Endodermal cell (in vitro differentiated cells): ENCODE measurements at regions not wholly inside any gene's neighbourhood (a gene's known extent, or its start where the extent isn't known, plus 50 kb on each side); places are given as distances from the start of the nearest gene placed in this dataset.

Source experiments
- DNase-seq: peaks from one replicate; pipeline ENCODE4 v3.0.0-alpha.2; 2017
- H3K27ac ChIP-seq: 2 replicates; pipeline ENCODE4 v1.5.1; 2013; ENCODE audit warnings: mild to moderate bottlenecking, low read depth, low read length, moderate library complexity
- H3K27me3 ChIP-seq: 2 replicates; pipeline ENCODE4 v1.6.1; 2013; ENCODE audit warnings: mild to moderate bottlenecking, low read length, moderate library complexity; ENCODE audit not compliant: insufficient read depth, control insufficient read depth, poor library complexity, severe bottlenecking
- H3K36me3 ChIP-seq: 2 replicates; pipeline ENCODE4 v1.7.0; 2013; ENCODE audit warnings: mild to moderate bottlenecking, low read length, moderate library complexity; ENCODE audit not compliant: control insufficient read depth, insufficient read depth
- H3K4me1 ChIP-seq: one replicate; pipeline ENCODE4 v1.7.0; 2013; ENCODE audit warnings: low read length; ENCODE audit not compliant: control insufficient read depth, insufficient read depth
- H3K4me3 ChIP-seq: 2 replicates; pipeline ENCODE4 v1.5.1; 2013; ENCODE audit warnings: mild to moderate bottlenecking, low read length, moderate library complexity
- H3K9ac ChIP-seq: 2 replicates; pipeline ENCODE4 v1.6.1; 2013; ENCODE audit warnings: mild to moderate bottlenecking, low read length, moderate library complexity; ENCODE audit not compliant: poor library complexity, severe bottlenecking; ENCODE audit errors: extremely low read depth
- H3K9me3 ChIP-seq: 2 replicates; pipeline ENCODE4 v1.6.1; 2013; ENCODE audit warnings: mild to moderate bottlenecking, low read length, moderate library complexity; ENCODE audit not compliant: control insufficient read depth
- H3K27ac Mint-ChIP-seq: 2 replicates; pipeline ENCODE4 v1.8.0; 2020; ENCODE audit warnings: mixed read lengths
- H3K27me3 Mint-ChIP-seq: 2 replicates; pipeline ENCODE4 v1.8.0; 2021; ENCODE audit warnings: mild to moderate bottlenecking, mixed read lengths; ENCODE audit not compliant: insufficient read depth
- H3K36me3 Mint-ChIP-seq: 2 replicates; pipeline ENCODE4 v1.8.0; 2020; ENCODE audit warnings: low read depth, mixed read lengths
- H3K4me1 Mint-ChIP-seq: 2 replicates; pipeline ENCODE4 v1.8.0; 2020; ENCODE audit warnings: mixed read lengths
- H3K4me3 Mint-ChIP-seq: 2 replicates; pipeline ENCODE4 v1.8.0; 2020; ENCODE audit warnings: mild to moderate bottlenecking, moderate library complexity, mixed read lengths
- H3K9me3 Mint-ChIP-seq: 2 replicates; pipeline ENCODE4 v1.8.0; 2020; ENCODE audit warnings: mild to moderate bottlenecking, mixed read lengths
- WGBS, 2 experiments: methylation state at CpG; one replicate each; pipeline versions ENCODE4 v1.1.5 to v1.1.7; 2013; ENCODE audit warnings: missing lambda C conversion rate in 2 of 2, mixed read lengths in 1 of 2; ENCODE audit not compliant: insufficient coverage in 1 of 2, insufficient read length in 1 of 2; 5-methylcytosine and 5-hydroxymethylcytosine counted together
- TF ChIP-seq, protein P1 (sequence below): fragments of 200-600 bp; sonication (generic); conservative IDR thresholded peaks from 2 replicates; pipeline ENCODE4 v1.5.0; 2021; ENCODE audit warnings: antibody characterized with exemption, mild to moderate bottlenecking

DNA sequence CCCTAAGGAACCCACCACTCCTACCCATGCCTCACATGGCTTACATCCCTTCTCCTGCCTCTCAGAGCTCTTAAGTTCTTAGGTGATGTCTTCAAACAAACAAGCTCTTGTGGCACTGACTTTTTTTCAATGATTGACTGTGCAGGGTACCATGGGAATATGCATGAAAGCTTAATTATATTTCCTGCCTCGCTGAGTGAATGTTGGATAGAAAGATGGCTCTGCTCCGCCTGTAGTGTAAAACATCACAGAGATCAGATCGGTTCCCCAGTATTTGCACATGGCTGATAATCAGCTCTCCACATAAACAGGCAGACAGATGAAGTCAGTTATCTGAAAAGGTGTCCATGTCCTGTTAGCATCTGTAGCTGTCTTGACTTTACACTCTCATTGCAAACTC is 820.8 kb downstream of the TDRD15 start:
- no peaks in the 10 kb centered on the region for H3K9me3 Mint-ChIP-seq
- 91 to 96% methylated on average over 3 of the region's 3 CpGs for WGBS, 2 experiments
- DNase-seq: no peak
- Histone ChIP-seq H3K4me1 (no peaks in the 10 kb centered on the region), H3K4me3 (no peak overlapping the region), H3K36me3 (no peaks in the 10 kb centered on the region), H3K27ac (no peak overlapping the region), H3K27me3 (no peaks in the 10 kb centered on the region), H3K9me3 (no peaks in the 10 kb centered on the region), H3K9ac (no peak overlapping the region)
- no peak overlapping the region for H3K4me3 Mint-ChIP-seq
- no peaks in the 10 kb centered on the region for H3K27me3 Mint-ChIP-seq
- H3K36me3 Mint-ChIP-seq: no peaks in the 10 kb centered on the region
- TF ChIP-seq, protein P1, sequence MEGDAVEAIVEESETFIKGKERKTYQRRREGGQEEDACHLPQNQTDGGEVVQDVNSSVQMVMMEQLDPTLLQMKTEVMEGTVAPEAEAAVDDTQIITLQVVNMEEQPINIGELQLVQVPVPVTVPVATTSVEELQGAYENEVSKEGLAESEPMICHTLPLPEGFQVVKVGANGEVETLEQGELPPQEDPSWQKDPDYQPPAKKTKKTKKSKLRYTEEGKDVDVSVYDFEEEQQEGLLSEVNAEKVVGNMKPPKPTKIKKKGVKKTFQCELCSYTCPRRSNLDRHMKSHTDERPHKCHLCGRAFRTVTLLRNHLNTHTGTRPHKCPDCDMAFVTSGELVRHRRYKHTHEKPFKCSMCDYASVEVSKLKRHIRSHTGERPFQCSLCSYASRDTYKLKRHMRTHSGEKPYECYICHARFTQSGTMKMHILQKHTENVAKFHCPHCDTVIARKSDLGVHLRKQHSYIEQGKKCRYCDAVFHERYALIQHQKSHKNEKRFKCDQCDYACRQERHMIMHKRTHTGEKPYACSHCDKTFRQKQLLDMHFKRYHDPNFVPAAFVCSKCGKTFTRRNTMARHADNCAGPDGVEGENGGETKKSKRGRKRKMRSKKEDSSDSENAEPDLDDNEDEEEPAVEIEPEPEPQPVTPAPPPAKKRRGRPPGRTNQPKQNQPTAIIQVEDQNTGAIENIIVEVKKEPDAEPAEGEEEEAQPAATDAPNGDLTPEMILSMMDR: no peak
- no peak overlapping the region for H3K27ac Mint-ChIP-seq
- peaks cover 3% of the 10 kb centered on the region for H3K4me1 Mint-ChIP-seq

DNA sequence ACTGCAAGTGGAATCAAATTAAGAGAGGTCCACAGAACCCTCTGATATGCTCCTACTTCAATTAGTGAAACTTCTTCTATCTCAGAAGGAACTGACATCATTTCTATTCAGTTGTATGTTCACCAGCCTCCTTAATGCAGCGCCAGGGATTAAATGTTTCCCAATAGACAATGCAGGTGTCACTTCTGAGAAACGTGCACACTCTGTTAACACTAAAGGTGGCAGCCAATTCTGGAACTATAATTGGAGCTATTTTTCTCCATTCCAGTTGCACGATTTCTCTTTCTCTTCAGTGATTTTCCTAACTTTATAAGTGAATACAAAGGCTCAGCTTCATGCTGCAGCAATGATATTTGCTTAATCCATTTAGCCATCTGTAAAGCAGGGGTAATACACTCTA is 821.9 kb downstream of the TDRD15 start:
- Mint-ChIP-seq H3K9me3 (no peaks in the 10 kb centered on the region), H3K36me3 (no peaks in the 10 kb centered on the region), H3K4me3 (no peak overlapping the region), H3K27ac (no peak overlapping the region), H3K4me1 (peaks cover 3% of the 10 kb centered on the region), H3K27me3 (no peaks in the 10 kb centered on the region)
- Histone ChIP-seq H3K9ac (no peak overlapping the region), H3K4me1 (no peaks in the 10 kb centered on the region), H3K36me3 (no peaks in the 10 kb centered on the region), H3K9me3 (no peaks in the 10 kb centered on the region), H3K27ac (no peak overlapping the region), H3K4me3 (no peak overlapping the region), H3K27me3 (no peaks in the 10 kb centered on the region)
- no peak for DNase-seq
- WGBS, 2 experiments: 87 to 93% methylated on average over 3 of the region's 3 CpGs
- TF ChIP-seq, protein P1: no peak

DNA sequence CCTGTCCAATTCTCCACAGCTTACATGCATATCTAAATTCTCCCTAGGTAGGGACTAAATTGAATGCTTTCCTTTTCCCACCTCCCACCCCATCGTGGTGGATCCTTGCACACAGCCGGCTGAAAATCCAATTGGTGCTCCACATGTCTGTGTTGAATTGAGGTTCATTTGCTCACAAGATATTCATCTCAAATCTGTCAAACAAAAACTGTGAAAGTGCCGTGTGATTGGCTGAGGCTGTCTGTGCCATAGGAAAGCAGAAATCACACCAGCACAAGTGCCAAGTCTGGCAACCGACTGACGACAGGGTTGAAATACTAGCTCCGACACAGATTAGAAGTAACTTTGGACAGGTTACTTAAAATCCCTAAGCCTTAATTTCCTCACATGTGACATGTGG is 823.3 kb downstream of the TDRD15 start:
- Histone ChIP-seq H3K27ac (no peak overlapping the region), H3K9me3 (no peaks in the 10 kb centered on the region), H3K4me3 (no peak overlapping the region), H3K4me1 (no peaks in the 10 kb centered on the region), H3K27me3 (no peaks in the 10 kb centered on the region), H3K36me3 (no peaks in the 10 kb centered on the region), H3K9ac (no peak overlapping the region)
- Mint-ChIP-seq H3K4me3 (no peak overlapping the region), H3K27ac (no peak overlapping the region), H3K9me3 (no peaks in the 10 kb centered on the region), H3K4me1 (peaks cover 3% of the 10 kb centered on the region), H3K27me3 (no peaks in the 10 kb centered on the region), H3K36me3 (no peaks in the 10 kb centered on the region)
- 91 to 93% methylated on average over 5 to 6 of the region's 6 CpGs for WGBS, 2 experiments
- TF ChIP-seq, protein P1: no peak
- no peak for DNase-seq
